Aorta (tissue), 5 donors: ENCODE measurements at regions not wholly inside any gene's neighbourhood (a gene's known extent, or its start where the extent isn't known, plus 50 kb on each side); places are given as distances from the start of the nearest gene placed in this dataset.
"Not testable (repeated sequence)": the region's sequence is repeated elsewhere in the genome, so short reads cannot be mapped to it uniquely, and the experiment has no call there.

Source experiments
- ATAC-seq: fragments of 200-7000 bp; cut with Tn5 transposase; one replicate; pipeline ENCODE4 v1.9.1; 2022; ENCODE audit warnings: moderate library complexity; ENCODE audit not compliant: low FRiP score
- DNase-seq, 2 donors: peaks; one replicate each; pipeline ENCODE4 v3.0.0-alpha.2; 2020
- H3K27ac ChIP-seq, 2 donors: one replicate each; pipeline ENCODE4 v1.5.1; 2013; ENCODE audit warnings: low read length in 2 of 2, mild to moderate bottlenecking in 2 of 2, moderate library complexity in 2 of 2, control low read depth in 1 of 2, inconsistent platforms in 1 of 2, low read depth in 1 of 2
- H3K27me3 ChIP-seq, 2 donors: one replicate each; pipeline ENCODE4 v1.6.1; 2013; ENCODE audit warnings: control low read depth in 1 of 2, low read length in 1 of 2, mild to moderate bottlenecking in 1 of 2, moderate library complexity in 1 of 2; ENCODE audit not compliant: insufficient read depth in 2 of 2, control insufficient read depth in 1 of 2
- H3K36me3 ChIP-seq, 2 donors: one replicate each; pipeline ENCODE4 v1.6.1; 2013; ENCODE audit warnings: control low read depth in 1 of 2, low read length in 1 of 2, mild to moderate bottlenecking in 1 of 2; ENCODE audit not compliant: insufficient read depth in 2 of 2, control insufficient read depth in 1 of 2
- H3K4me1 ChIP-seq, 2 donors: one replicate each; pipeline ENCODE4 v1.6.1; 2013; ENCODE audit warnings: low read length in 2 of 2, control low read depth in 1 of 2, mild to moderate bottlenecking in 1 of 2, moderate library complexity in 1 of 2; ENCODE audit not compliant: insufficient read depth in 2 of 2, control insufficient read depth in 1 of 2
- H3K4me3 ChIP-seq, 2 donors: one replicate each; pipeline ENCODE4 v1.5.1; 2013; ENCODE audit warnings: low read length in 2 of 2, control low read depth in 1 of 2, mild to moderate bottlenecking in 1 of 2
- H3K9me3 ChIP-seq: one replicate; pipeline ENCODE4 v1.6.1; 2013; ENCODE audit warnings: mild to moderate bottlenecking, low read length; ENCODE audit not compliant: control insufficient read depth
- whole genome bisulfite sequencing, 2 donors: extraction: QIAGEN DNeasy Blood & Tissue Kit; methylation state at CpG; one replicate each; pipeline ENCODE4 v1.1.7; 2013; 5-methylcytosine and 5-hydroxymethylcytosine counted together
- intact Hi-C, 2 donors: fragments of 100-400 bp; cut with DNase I; formaldehyde crosslinking; loops; one replicate each; pipeline versions ENCODE4 v1.14.2 to v1.15.0; 2022
- donor health status: healthy with polysubstance abuse.
- donor health status: Bipolar disorder and iron deficiency.
- donor health status: DM: no; HTN: no; CAD: no.
- donor health status: DM: no; HTN: no; CAD: no.
- donor health status: DM: yes; HTN: yes; CAD: no.

- Histone ChIP-seq H3K36me3 (no peaks in the 10 kb centered on the region), H3K4me3 (no peak overlapping the region), H3K27ac (no peak overlapping the region), H3K27me3 (no peaks in the 10 kb centered on the region), H3K4me1 (no peaks in the 10 kb centered on the region), H3K9me3 (peaks cover 2% of the 10 kb centered on the region)
- 90 to 91% methylated on average over 22 of the region's 22 CpGs for WGBS, 2 donors
- DNase-seq (no peak), ATAC-seq (no peak)
- intact Hi-C loops, result no loop called here
Observed at GRCh38 chr1:4486408-4487120, 167.8 kb upstream of the AJAP1 start.

GRCh38 chr1:4488018-4488417 lies 166.4 kb upstream of the AJAP1 start:
- DNase-seq (no peak), ATAC-seq (no peak)
- 45 to 53% methylated on average over 7 of the region's 7 CpGs for WGBS, 2 donors
- H3K9me3 ChIP-seq, result peaks cover 2% of the 10 kb centered on the region
- intact Hi-C loops, result no loop called here
- no peaks in the 10 kb centered on the region for H3K27me3 ChIP-seq
- no peak overlapping the region for H3K4me3 ChIP-seq
- H3K36me3 ChIP-seq, result no peaks in the 10 kb centered on the region
- H3K27ac ChIP-seq, result no peak overlapping the region
- no peaks in the 10 kb centered on the region for H3K4me1 ChIP-seq

- Histone ChIP-seq H3K4me3 (no peak overlapping the region), H3K27me3 (no peaks in the 10 kb centered on the region), H3K36me3 (no peaks in the 10 kb centered on the region), H3K27ac (no peak overlapping the region), H3K9me3 (peaks cover 2% of the 10 kb centered on the region), H3K4me1 (no peaks in the 10 kb centered on the region)
- intact Hi-C loops, result no loop called here
- 65 to 70% methylated on average over 7 of the region's 7 CpGs for WGBS, 2 donors
- no peak for ATAC-seq
- no peak for DNase-seq
Observed at GRCh38 chr1:4489486-4489885, 164.9 kb upstream of the AJAP1 start.

- DNase-seq, H3K27me3 ChIP-seq, H3K4me1 ChIP-seq, intact Hi-C loops, H3K9me3 ChIP-seq, H3K4me3 ChIP-seq, H3K36me3 ChIP-seq, ATAC-seq, H3K27ac ChIP-seq: not testable (repeated sequence)
Observed at GRCh38 chr1:4489992-4490391, 164.4 kb upstream of the AJAP1 start.

- Histone ChIP-seq H3K27ac (no peak overlapping the region), H3K4me1 (no peaks in the 10 kb centered on the region), H3K9me3 (no peaks in the 10 kb centered on the region), H3K36me3 (no peaks in the 10 kb centered on the region), H3K4me3 (no peak overlapping the region), H3K27me3 (no peaks in the 10 kb centered on the region)
- WGBS, 2 donors, result 61 to 70% methylated on average over 5 of the region's 5 CpGs
- ATAC-seq (no peak), DNase-seq (peak in 1 of 2 donors; percentile 35)
- intact Hi-C loops, result no loop called here
Observed at GRCh38 chr1:4494027-4494426, 160.4 kb upstream of the AJAP1 start.

- H3K36me3 ChIP-seq, result no peaks in the 10 kb centered on the region
- no peak overlapping the region for H3K4me3 ChIP-seq
- peak in 1 of 2 donors; percentile 59 for DNase-seq
- no peak for ATAC-seq
- no peaks in the 10 kb centered on the region for H3K27me3 ChIP-seq
- intact Hi-C loops, result no loop called here
- WGBS, 2 donors, result 11 to 12% methylated on average over 7 of the region's 7 CpGs
- no peaks in the 10 kb centered on the region for H3K9me3 ChIP-seq
- H3K27ac ChIP-seq, result no peak overlapping the region
- no peaks in the 10 kb centered on the region for H3K4me1 ChIP-seq
Observed at GRCh38 chr1:4494558-4494957, 159.9 kb upstream of the AJAP1 start.

GRCh38 chr1:4495809-4496208 lies 158.6 kb upstream of the AJAP1 start:
- DNase-seq (no peak), ATAC-seq (no peak)
- Histone ChIP-seq H3K4me3 (no peak overlapping the region), H3K4me1 (no peaks in the 10 kb centered on the region), H3K9me3 (no peaks in the 10 kb centered on the region), H3K36me3 (no peaks in the 10 kb centered on the region), H3K27me3 (no peaks in the 10 kb centered on the region), H3K27ac (no peak overlapping the region)
- intact Hi-C loops, result no loop called here
- WGBS, 2 donors, result 73 to 74% methylated on average over 12 of the region's 12 CpGs

GRCh38 chr1:4500441-4500840 lies 154.0 kb upstream of the AJAP1 start:
- Histone ChIP-seq H3K4me3 (no peak overlapping the region), H3K9me3 (no peaks in the 10 kb centered on the region), H3K36me3 (no peaks in the 10 kb centered on the region), H3K27ac (no peak overlapping the region), H3K4me1 (no peaks in the 10 kb centered on the region), H3K27me3 (no peaks in the 10 kb centered on the region)
- peak in 1 of 2 donors; percentile 43 for DNase-seq
- intact Hi-C loops, result no loop called here
- WGBS, 2 donors, result 91 to 92% methylated on average over 10 to 11 of the region's 11 CpGs
- ATAC-seq, result no peak

GRCh38 chr1:4506591-4506990 lies 147.8 kb upstream of the AJAP1 start:
- H3K27me3 ChIP-seq, result no peaks in the 10 kb centered on the region
- H3K36me3 ChIP-seq, result no peaks in the 10 kb centered on the region
- H3K27ac ChIP-seq, result no peak overlapping the region
- H3K4me3 ChIP-seq, result no peak overlapping the region
- WGBS, 2 donors, result 71 to 81% methylated on average over 4 of the region's 4 CpGs
- no peaks in the 10 kb centered on the region for H3K9me3 ChIP-seq
- DNase-seq (no peak), ATAC-seq (no peak)
- H3K4me1 ChIP-seq, result no peaks in the 10 kb centered on the region
- intact Hi-C loops, result no loop called here
